Peyer's patch (tissue), 4 donors: ENCODE measurements at regions not wholly inside any gene's neighbourhood (a gene's known extent, or its start where the extent isn't known, plus 50 kb on each side); places are given as distances from the start of the nearest gene placed in this dataset.

ENCODE experiments used
- CTCF ChIP-seq, 6 experiments: fragments of 450-650 bp in 4 of 6; fragments of 200-600 bp in 2 of 6; sonication (generic) in 1 of 6; IDR thresholded peaks; one replicate each; pipeline ENCODE4 v1.5.1; 2017 to 2019; ENCODE audit warnings: antibody characterized with exemption in 6 of 6, mild to moderate bottlenecking in 3 of 6, moderate library complexity in 1 of 6
- POLR2A ChIP-seq, 2 donors: fragments of 450-650 bp; IDR thresholded peaks; one replicate each; pipeline ENCODE4 v1.5.1; 2017; ENCODE audit warnings: antibody characterized with exemption in 2 of 2, mild to moderate bottlenecking in 2 of 2, moderate library complexity in 2 of 2

GRCh38 chr3:72118628-72119027 lies 333.7 kb upstream of the PROK2 start:
- no peak for TF ChIP-seq CTCF (IDR thresholded peaks at IDR 0.05)
- TF ChIP-seq POLR2A (IDR thresholded peaks at IDR 0.05) = no peak
